ENCODE measurements at regions not wholly inside any gene's neighbourhood (a gene's known extent, or its start where the extent isn't known, plus 50 kb on each side); places are given as distances from the start of the nearest gene placed in this dataset.

GRCh38 chr4:178789279-178789678 lies 1347.0 kb upstream of the AGA start:
- TF ChIP-seq CTCF (IDR thresholded peaks at IDR 0.05; ENCODE audit: low read length) (no peak), EZH2 (optimal IDR thresholded peaks at IDR 0.05; ENCODE audit: low read depth, low read length) (no peak)

All from MM.1S (cell line).